Chondrocyte (in vitro differentiated cells): ENCODE measurements at regions not wholly inside any gene's neighbourhood (a gene's known extent, or its start where the extent isn't known, plus 50 kb on each side); places are given as distances from the start of the nearest gene placed in this dataset.

Source experiments
- DNase-seq: peaks from one replicate; pipeline ENCODE4 v3.0.0; 2021; ENCODE audit warnings: mixed read lengths, low spot score
- H3K27ac Mint-ChIP-seq: one replicate; pipeline ENCODE4 v1.8.0; 2021; ENCODE audit warnings: mild to moderate bottlenecking, moderate library complexity, mixed read lengths; ENCODE audit not compliant: unreplicated experiment
- H3K27me3 Mint-ChIP-seq: 2 replicates; pipeline ENCODE4 v1.8.0; 2021; ENCODE audit warnings: low read depth, mixed read lengths
- H3K36me3 Mint-ChIP-seq: 2 replicates; pipeline ENCODE4 v1.8.0; 2021; ENCODE audit warnings: low read depth, mixed read lengths
- H3K4me1 Mint-ChIP-seq: 2 replicates; pipeline ENCODE4 v1.8.0; 2021; ENCODE audit warnings: low read depth, mild to moderate bottlenecking, mixed read lengths
- H3K4me3 Mint-ChIP-seq: one replicate; pipeline ENCODE4 v1.8.0; 2021; ENCODE audit warnings: mild to moderate bottlenecking, moderate library complexity, mixed read lengths; ENCODE audit not compliant: unreplicated experiment
- H3K9me3 Mint-ChIP-seq: 2 replicates; pipeline ENCODE4 v1.8.0; 2021; ENCODE audit warnings: low read depth, mixed read lengths
- CTCF ChIP-seq: fragments of 200-600 bp; sonication (generic); IDR thresholded peaks from 2 replicates; pipeline ENCODE4 v1.5.0; 2021; ENCODE audit warnings: antibody characterized with exemption, mild to moderate bottlenecking, moderate library complexity

DNA sequence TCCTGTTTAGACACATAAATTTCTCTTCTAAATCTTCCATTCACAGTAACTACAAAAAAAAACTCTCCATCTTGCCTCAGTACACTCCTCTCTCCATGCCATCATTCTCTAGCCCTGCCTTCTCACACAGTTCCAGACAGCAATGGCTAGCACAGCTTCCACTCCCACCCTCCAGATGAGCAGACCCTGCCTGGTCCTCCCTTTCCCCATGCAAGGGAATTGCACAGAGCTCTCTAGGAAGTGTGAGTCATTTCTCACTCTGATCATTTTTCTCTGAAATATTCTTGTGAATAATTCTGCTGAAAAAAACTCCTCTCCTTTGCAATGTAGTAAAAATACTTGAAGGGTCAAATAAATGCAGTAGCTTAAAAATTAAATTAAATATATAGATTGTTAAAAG lies 170.6 kb downstream of the BMP4 start:
- H3K4me3 Mint-ChIP-seq, result no peak overlapping the region
- peaks cover 6% of the 10 kb centered on the region for H3K4me1 Mint-ChIP-seq
- peaks cover 16% of the 10 kb centered on the region for H3K9me3 Mint-ChIP-seq
- no peak for DNase-seq
- H3K36me3 Mint-ChIP-seq, result peaks cover 2% of the 10 kb centered on the region
- no peak overlapping the region for H3K27ac Mint-ChIP-seq
- no peak for TF ChIP-seq CTCF
- H3K27me3 Mint-ChIP-seq, result no peaks in the 10 kb centered on the region

- peaks cover 16% of the 10 kb centered on the region for H3K9me3 Mint-ChIP-seq
Observed at GRCh38 chr14:53784688-53785087, 171.9 kb downstream of the BMP4 start.

GRCh38 chr14:53783256-53783655 lies 173.4 kb downstream of the BMP4 start:
- H3K4me3 Mint-ChIP-seq, result no peak overlapping the region
- no peak overlapping the region for H3K27ac Mint-ChIP-seq
- no peak for DNase-seq
- no peak for TF ChIP-seq CTCF
- peaks cover 16% of the 10 kb centered on the region for H3K9me3 Mint-ChIP-seq
- H3K36me3 Mint-ChIP-seq, result peaks cover 2% of the 10 kb centered on the region
- H3K27me3 Mint-ChIP-seq, result no peaks in the 10 kb centered on the region
- peaks cover 3% of the 10 kb centered on the region for H3K4me1 Mint-ChIP-seq

More at GRCh38 chr14:53784688-53785087, 171.9 kb downstream of the BMP4 start:
- H3K27me3 Mint-ChIP-seq, result no peaks in the 10 kb centered on the region
- no peak for DNase-seq
- H3K4me1 Mint-ChIP-seq, result peaks cover 3% of the 10 kb centered on the region
- no peak for TF ChIP-seq CTCF
- H3K36me3 Mint-ChIP-seq, result peaks cover 2% of the 10 kb centered on the region
- no peak overlapping the region for H3K4me3 Mint-ChIP-seq
- H3K27ac Mint-ChIP-seq, result no peak overlapping the region

DNA sequence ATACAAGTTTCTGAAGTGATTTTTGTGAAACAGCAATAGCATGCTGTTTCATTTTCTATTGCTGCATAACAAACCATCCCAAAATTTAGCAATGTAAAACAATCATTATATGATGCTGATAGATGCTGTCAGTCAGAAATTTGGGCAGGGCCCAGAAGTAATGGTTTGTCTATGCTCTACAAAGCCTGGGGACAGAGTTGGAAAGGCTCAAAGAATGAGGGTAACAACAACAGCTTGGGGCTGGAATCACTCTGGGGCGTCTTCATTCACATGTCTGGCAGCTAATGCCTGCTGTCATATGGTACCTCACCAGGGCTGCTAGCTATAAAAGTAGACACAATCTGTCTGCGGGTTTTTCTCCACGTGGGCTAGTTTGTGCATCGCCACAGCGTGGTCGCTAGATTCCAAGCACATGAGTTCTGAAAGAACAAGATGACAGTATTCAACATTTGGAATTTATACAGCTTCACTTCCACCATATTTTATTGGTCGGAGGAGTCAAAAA lies 176.5 kb downstream of the BMP4 start:
- TF ChIP-seq CTCF, result no peak
- Mint-ChIP-seq H3K27ac (no peak overlapping the region), H3K27me3 (no peaks in the 10 kb centered on the region), H3K4me3 (no peak overlapping the region), H3K4me1 (no peaks in the 10 kb centered on the region), H3K36me3 (peaks cover 2% of the 10 kb centered on the region), H3K9me3 (peaks cover 11% of the 10 kb centered on the region)
- no peak for DNase-seq

- H3K27me3 Mint-ChIP-seq, result no peaks in the 10 kb centered on the region
- H3K36me3 Mint-ChIP-seq, result no peaks in the 10 kb centered on the region
Observed at GRCh38 chr14:53779301-53779700, 177.3 kb downstream of the BMP4 start.

More at GRCh38 chr14:53779301-53779700, 177.3 kb downstream of the BMP4 start:
- Mint-ChIP-seq H3K4me3 (no peak overlapping the region), H3K9me3 (peaks cover 4% of the 10 kb centered on the region), H3K27ac (no peak overlapping the region), H3K4me1 (no peaks in the 10 kb centered on the region)
- no peak for TF ChIP-seq CTCF
- no peak for DNase-seq
